DND-41 (cell line): ENCODE measurements at regions not wholly inside any gene's neighbourhood (a gene's known extent, or its start where the extent isn't known, plus 50 kb on each side); places are given as distances from the start of the nearest gene placed in this dataset.
"Not testable (repeated sequence)": the region's sequence is repeated elsewhere in the genome, so short reads cannot be mapped to it uniquely, and the experiment has no call there.

Experiments used
- EZH2 ChIP-seq: IDR thresholded peaks from 3 replicates; pipeline ENCODE4 v1.6.1; 2012; ENCODE audit warnings: borderline replicate concordance, low read depth, mild to moderate bottlenecking, moderate library complexity, low read length, inconsistent platforms; ENCODE audit not compliant: severe bottlenecking
- TF ChIP-seq, protein P1 (sequence below): IDR thresholded peaks from 2 replicates; pipeline ENCODE4 v1.5.1; 2012; ENCODE audit warnings: borderline replicate concordance, low read length, moderate library complexity, mild to moderate bottlenecking; ENCODE audit not compliant: poor library complexity, severe bottlenecking; ENCODE audit errors: extremely low read depth

DNA sequence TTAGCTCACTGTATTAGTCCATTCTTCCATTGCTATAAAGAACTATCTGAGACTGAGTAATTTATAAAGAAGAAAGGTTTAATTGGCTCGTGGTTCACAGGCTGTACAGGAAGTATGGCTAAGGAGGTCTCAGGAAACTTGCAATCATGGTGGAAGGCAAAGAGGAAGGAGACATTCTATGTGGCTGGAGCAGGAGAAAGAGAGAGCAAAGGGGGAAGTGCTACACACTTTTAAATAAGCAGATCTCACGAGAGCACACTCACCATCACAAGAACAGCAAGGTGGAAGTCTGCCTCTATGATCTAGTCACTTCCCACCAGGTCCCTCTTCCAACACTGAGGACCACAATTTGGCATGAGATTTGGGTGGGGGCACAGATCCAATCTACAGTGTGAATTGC, 164.5 kb upstream of the VIPR2 start:
- TF ChIP-seq, protein P1, sequence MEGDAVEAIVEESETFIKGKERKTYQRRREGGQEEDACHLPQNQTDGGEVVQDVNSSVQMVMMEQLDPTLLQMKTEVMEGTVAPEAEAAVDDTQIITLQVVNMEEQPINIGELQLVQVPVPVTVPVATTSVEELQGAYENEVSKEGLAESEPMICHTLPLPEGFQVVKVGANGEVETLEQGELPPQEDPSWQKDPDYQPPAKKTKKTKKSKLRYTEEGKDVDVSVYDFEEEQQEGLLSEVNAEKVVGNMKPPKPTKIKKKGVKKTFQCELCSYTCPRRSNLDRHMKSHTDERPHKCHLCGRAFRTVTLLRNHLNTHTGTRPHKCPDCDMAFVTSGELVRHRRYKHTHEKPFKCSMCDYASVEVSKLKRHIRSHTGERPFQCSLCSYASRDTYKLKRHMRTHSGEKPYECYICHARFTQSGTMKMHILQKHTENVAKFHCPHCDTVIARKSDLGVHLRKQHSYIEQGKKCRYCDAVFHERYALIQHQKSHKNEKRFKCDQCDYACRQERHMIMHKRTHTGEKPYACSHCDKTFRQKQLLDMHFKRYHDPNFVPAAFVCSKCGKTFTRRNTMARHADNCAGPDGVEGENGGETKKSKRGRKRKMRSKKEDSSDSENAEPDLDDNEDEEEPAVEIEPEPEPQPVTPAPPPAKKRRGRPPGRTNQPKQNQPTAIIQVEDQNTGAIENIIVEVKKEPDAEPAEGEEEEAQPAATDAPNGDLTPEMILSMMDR, result not testable (repeated sequence)
- not testable (repeated sequence) for TF ChIP-seq EZH2
